ENCODE measurements at regions not wholly inside any gene's neighbourhood (a gene's known extent, or its start where the extent isn't known, plus 50 kb on each side); places are given as distances from the start of the nearest gene placed in this dataset.

DNA sequence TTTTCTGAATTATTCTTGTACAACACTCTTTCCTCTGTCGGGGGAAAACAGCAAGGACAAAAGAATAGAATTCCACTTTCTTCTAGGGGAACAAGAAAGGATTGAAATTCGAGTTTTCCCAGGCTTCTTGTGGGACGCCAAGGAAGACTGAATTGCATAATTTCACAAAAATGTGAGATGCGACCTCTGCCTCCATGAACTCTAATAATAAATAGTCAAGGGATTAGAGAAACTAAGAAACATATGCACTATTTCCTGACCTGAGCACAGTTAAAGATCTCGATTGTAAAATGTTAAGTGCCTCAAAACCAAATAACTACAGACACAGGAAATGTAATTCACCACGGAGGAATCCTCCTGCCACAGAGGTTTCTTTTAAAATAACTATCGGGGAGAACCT is 117.3 kb upstream of the MARK1 start:
- no peaks in the 10 kb centered on the region for H3K79me2 ChIP-seq (ENCODE audit: control insufficient read depth, insufficient read depth, low read length)
- no peaks in the 10 kb centered on the region for H3K9me3 ChIP-seq (replicated peaks; ENCODE audit: control insufficient read depth, insufficient read depth, low read length)
- no peak overlapping the region for H3K9ac ChIP-seq (ENCODE audit: control insufficient read depth, insufficient read depth, low read length)
- no peaks in the 10 kb centered on the region for H3K27me3 ChIP-seq (replicated peaks in 1 of 2; ENCODE audit: control insufficient read depth in 2 of 2, insufficient read depth in 2 of 2, low read length in 1 of 2)
- ChIA-PET SMC1A (ENCODE audit: uncharacterized antibody, unreplicated experiment) (no interaction called here), CTCF (no interaction called here), RAD21 (ENCODE audit: unreplicated experiment) (no interaction called here), POLR2A (no interaction called here)
- H3K36me3 ChIP-seq (ENCODE audit: control insufficient read depth in 2 of 2, insufficient read depth in 2 of 2, low read length in 1 of 2): no peaks in the 10 kb centered on the region
- DNase-seq (ENCODE audit: low read depth, low spot score) (no peak), FAIRE-seq (no peak), ATAC-seq (no peak)
- WGBS (ENCODE audit: insufficient coverage, insufficient replicate concordance, low lambda C conversion rate, missing lambda C conversion rate): 15% methylated on average over 7 of the region's 7 CpGs
- intact Hi-C loops (cut with micrococcal nuclease; ENCODE audit: unreplicated experiment): no loop called here
- BruUV-seq (replicated peaks): no TSS peak
- H3K4me1 ChIP-seq (ENCODE audit: control insufficient read depth, insufficient read depth, low read length): no peaks in the 10 kb centered on the region
- H3K4me3 ChIP-seq: no peak overlapping the region
- no peak overlapping the region for H2AFZ ChIP-seq (ENCODE audit: control insufficient read depth, low read depth, low read length)
- no peak overlapping the region for H3K27ac ChIP-seq (ENCODE audit: control insufficient read depth, insufficient read depth)
- in situ Hi-C loops (cut with MboI): no loop called here
- no peaks in the 10 kb centered on the region for H4K20me1 ChIP-seq (ENCODE audit: control insufficient read depth, insufficient read depth)
- H3K4me2 ChIP-seq (ENCODE audit: control insufficient read depth, insufficient read depth): no peak overlapping the region
- no peak for TF ChIP-seq WRNIP1 (IDR thresholded peaks at IDR 0.05; ENCODE audit: borderline replicate concordance, low read depth, low read length)
- TF ChIP-seq ZZZ3 (IDR thresholded peaks at IDR 0.05; ENCODE audit: control insufficient read depth, insufficient read length, low read depth): no peak
- TF ChIP-seq, protein P1, sequence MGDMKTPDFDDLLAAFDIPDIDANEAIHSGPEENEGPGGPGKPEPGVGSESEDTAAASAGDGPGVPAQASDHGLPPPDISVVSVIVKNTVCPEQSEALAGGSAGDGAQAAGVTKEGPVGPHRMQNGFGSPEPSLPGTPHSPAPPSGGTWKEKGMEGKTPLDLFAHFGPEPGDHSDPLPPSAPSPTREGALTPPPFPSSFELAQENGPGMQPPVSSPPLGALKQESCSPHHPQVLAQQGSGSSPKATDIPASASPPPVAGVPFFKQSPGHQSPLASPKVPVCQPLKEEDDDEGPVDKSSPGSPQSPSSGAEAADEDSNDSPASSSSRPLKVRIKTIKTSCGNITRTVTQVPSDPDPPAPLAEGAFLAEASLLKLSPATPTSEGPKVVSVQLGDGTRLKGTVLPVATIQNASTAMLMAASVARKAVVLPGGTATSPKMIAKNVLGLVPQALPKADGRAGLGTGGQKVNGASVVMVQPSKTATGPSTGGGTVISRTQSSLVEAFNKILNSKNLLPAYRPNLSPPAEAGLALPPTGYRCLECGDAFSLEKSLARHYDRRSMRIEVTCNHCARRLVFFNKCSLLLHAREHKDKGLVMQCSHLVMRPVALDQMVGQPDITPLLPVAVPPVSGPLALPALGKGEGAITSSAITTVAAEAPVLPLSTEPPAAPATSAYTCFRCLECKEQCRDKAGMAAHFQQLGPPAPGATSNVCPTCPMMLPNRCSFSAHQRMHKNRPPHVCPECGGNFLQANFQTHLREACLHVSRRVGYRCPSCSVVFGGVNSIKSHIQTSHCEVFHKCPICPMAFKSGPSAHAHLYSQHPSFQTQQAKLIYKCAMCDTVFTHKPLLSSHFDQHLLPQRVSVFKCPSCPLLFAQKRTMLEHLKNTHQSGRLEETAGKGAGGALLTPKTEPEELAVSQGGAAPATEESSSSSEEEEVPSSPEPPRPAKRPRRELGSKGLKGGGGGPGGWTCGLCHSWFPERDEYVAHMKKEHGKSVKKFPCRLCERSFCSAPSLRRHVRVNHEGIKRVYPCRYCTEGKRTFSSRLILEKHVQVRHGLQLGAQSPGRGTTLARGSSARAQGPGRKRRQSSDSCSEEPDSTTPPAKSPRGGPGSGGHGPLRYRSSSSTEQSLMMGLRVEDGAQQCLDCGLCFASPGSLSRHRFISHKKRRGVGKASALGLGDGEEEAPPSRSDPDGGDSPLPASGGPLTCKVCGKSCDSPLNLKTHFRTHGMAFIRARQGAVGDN (IDR thresholded peaks at IDR 0.05): no peak
- TF ChIP-seq PAX5 (IDR thresholded peaks at IDR 0.05; ENCODE audit: borderline replicate concordance, low read depth, low read length): no peak
- no peak for TF ChIP-seq SPI1 (IDR thresholded peaks at IDR 0.05; ENCODE audit: borderline replicate concordance, insufficient read depth, low read depth, low read length)
- TF ChIP-seq, protein P2, sequence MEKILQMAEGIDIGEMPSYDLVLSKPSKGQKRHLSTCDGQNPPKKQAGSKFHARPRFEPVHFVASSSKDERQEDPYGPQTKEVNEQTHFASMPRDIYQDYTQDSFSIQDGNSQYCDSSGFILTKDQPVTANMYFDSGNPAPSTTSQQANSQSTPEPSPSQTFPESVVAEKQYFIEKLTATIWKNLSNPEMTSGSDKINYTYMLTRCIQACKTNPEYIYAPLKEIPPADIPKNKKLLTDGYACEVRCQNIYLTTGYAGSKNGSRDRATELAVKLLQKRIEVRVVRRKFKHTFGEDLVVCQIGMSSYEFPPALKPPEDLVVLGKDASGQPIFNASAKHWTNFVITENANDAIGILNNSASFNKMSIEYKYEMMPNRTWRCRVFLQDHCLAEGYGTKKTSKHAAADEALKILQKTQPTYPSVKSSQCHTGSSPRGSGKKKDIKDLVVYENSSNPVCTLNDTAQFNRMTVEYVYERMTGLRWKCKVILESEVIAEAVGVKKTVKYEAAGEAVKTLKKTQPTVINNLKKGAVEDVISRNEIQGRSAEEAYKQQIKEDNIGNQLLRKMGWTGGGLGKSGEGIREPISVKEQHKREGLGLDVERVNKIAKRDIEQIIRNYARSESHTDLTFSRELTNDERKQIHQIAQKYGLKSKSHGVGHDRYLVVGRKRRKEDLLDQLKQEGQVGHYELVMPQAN (conservative IDR thresholded peaks at IDR 0.05): no peak
- no peak for TF ChIP-seq RELA (IDR thresholded peaks at IDR 0.05; ENCODE audit: borderline replicate concordance, partially characterized antibody)
- TF ChIP-seq, protein P3, sequence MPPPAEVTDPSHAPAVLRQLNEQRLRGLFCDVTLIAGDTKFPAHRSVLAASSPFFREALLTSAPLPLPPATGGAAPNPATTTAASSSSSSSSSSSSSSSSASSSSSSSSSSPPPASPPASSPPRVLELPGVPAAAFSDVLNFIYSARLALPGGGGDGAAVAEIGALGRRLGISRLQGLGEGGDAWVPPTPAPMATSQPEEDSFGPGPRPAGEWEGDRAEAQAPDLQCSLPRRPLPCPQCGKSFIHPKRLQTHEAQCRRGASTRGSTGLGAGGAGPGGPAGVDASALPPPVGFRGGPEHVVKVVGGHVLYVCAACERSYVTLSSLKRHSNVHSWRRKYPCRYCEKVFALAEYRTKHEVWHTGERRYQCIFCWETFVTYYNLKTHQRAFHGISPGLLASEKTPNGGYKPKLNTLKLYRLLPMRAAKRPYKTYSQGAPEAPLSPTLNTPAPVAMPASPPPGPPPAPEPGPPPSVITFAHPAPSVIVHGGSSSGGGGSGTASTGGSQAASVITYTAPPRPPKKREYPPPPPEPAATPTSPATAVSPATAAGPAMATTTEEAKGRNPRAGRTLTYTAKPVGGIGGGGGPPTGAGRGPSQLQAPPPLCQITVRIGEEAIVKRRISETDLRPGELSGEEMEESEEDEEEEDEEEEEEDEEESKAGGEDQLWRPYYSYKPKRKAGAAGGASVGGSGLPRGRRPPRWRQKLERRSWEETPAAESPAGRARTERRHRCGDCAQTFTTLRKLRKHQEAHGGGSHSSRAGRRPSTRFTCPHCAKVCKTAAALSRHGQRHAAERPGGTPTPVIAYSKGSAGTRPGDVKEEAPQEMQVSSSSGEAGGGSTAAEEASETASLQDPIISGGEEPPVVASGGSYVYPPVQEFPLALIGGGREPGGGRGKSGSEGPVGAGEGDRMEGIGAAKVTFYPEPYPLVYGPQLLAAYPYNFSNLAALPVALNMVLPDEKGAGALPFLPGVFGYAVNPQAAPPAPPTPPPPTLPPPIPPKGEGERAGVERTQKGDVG (CRISPR knock-in tag; IDR thresholded peaks at IDR 0.05): no peak
- TF ChIP-seq ZNF207 (IDR thresholded peaks at IDR 0.05; ENCODE audit: borderline replicate concordance): no peak
- no peak for TF ChIP-seq SUZ12 (IDR thresholded peaks at IDR 0.05; ENCODE audit: unreplicated experiment)
- TF ChIP-seq IRF4 (IDR thresholded peaks at IDR 0.05; ENCODE audit: low read depth, low read length): no peak
- TF ChIP-seq RB1 (IDR thresholded peaks at IDR 0.05; ENCODE audit: borderline replicate concordance): no peak
- no peak for TF ChIP-seq PAX8 (IDR thresholded peaks at IDR 0.05)
- TF ChIP-seq FOXM1 (IDR thresholded peaks at IDR 0.05; ENCODE audit: low read depth, low read length): no peak
- TF ChIP-seq, protein P4, sequence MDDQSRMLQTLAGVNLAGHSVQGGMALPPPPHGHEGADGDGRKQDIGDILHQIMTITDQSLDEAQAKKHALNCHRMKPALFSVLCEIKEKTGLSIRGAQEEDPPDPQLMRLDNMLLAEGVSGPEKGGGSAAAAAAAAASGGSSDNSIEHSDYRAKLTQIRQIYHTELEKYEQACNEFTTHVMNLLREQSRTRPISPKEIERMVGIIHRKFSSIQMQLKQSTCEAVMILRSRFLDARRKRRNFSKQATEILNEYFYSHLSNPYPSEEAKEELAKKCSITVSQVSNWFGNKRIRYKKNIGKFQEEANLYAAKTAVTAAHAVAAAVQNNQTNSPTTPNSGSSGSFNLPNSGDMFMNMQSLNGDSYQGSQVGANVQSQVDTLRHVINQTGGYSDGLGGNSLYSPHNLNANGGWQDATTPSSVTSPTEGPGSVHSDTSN (IDR thresholded peaks at IDR 0.05; ENCODE audit: insufficient replicate concordance, low read depth, low read length): no peak
